HepG2 (cell line): ENCODE measurements at regions not wholly inside any gene's neighbourhood (a gene's known extent, or its start where the extent isn't known, plus 50 kb on each side); places are given as distances from the start of the nearest gene placed in this dataset.

ENCODE experiments used
- ATAC-seq: fragments of 200-7000 bp; cut with Tn5 transposase; 3 replicates; pipeline ENCODE4 v1.9.1; 2020; ENCODE audit warnings: mild to moderate bottlenecking, moderate library complexity
- BruUV-seq: library from RNA; stranded (reverse); fragments of 400-500 nt; replicated peaks from 2 replicates; lab custom pipeline; 2021; lab: Mats Ljungman, UMichigan
- CTCF ChIA-PET: fragments of 300-600 bp; formaldehyde crosslinking; extraction: SDS; loops from one replicate; lab custom pipeline; 2021; ENCODE audit warnings: low total read pairs, inconsistent platforms, low intra/inter-chr PET ratio; lab: Yijun Ruan, JAX
- POLR2A ChIA-PET: fragments of 350-600 bp; sonication (Branson Sonifier 250); formaldehyde crosslinking; loops from one replicate; lab custom pipeline; 2020; ENCODE audit warnings: antibody characterized with exemption, inconsistent platforms; lab: Yijun Ruan, JAX
- DNase-seq: peaks from one replicate; pipeline ENCODE4 v3.0.0-alpha.2; 2015; ENCODE audit warnings: low spot score
- FAIRE-seq: peaks from 3 replicates; lab custom pipeline; 2011; peaks lifted over from hg19 to GRCh38; lab: Jason Lieb, UNC
- H2AFZ ChIP-seq: one replicate; pipeline ENCODE4 v1.6.1; 2011; ENCODE audit warnings: low read length, inconsistent platforms
- H3K27ac ChIP-seq: fragments of 300-600 bp; 3 replicates; pipeline ENCODE4 v1.8.0; 2011; ENCODE audit warnings: mixed run types, mild to moderate bottlenecking, mixed read lengths, low read length, inconsistent platforms; ENCODE audit not compliant: insufficient read depth; ENCODE audit errors: extremely low read length
- H3K27me3 ChIP-seq, 2 experiments: fragments of 200-600 bp in 1 of 2; 2 replicates in 1 of 2; 3 replicates in 1 of 2; pipeline versions ENCODE4 v1.6.0 to v1.8.0; 2011; ENCODE audit warnings: low read length in 2 of 2, mild to moderate bottlenecking in 2 of 2, moderate library complexity in 2 of 2, inconsistent platforms in 1 of 2; ENCODE audit not compliant: insufficient read depth in 2 of 2, control insufficient read depth in 1 of 2
- H3K36me3 ChIP-seq, 2 experiments: fragments of 200-600 bp in 1 of 2; replicated peaks in 1 of 2; 2 replicates in 1 of 2; 3 replicates in 1 of 2; pipeline versions ENCODE4 v1.5.1 to v1.8.0; 2011; ENCODE audit warnings: low read length in 2 of 2, inconsistent platforms in 1 of 2; ENCODE audit not compliant: insufficient read depth in 2 of 2, control insufficient read depth in 1 of 2
- H3K4me1 ChIP-seq: 2 replicates; pipeline ENCODE4 v1.5.1; 2012; ENCODE audit warnings: low read length, inconsistent platforms; ENCODE audit not compliant: insufficient read depth
- H3K4me2 ChIP-seq: 2 replicates; pipeline ENCODE4 v1.6.0; 2011; ENCODE audit warnings: low read depth, low read length, inconsistent platforms
- H3K4me3 ChIP-seq, 3 experiments: fragments of 200-600 bp in 1 of 3; sonication (generic), shearing (Covaris generic) in 1 of 3; replicated peaks in 1 of 3; 2 replicates each; pipeline ENCODE4 v1.5.1; 2011 to 2016; ENCODE audit warnings: low read length in 3 of 3, inconsistent platforms in 2 of 3, low read depth in 2 of 3, mild to moderate bottlenecking in 2 of 3, control low read depth in 1 of 3, mixed read lengths in 1 of 3; ENCODE audit not compliant: insufficient read depth in 1 of 3
- H3K79me2 ChIP-seq: one replicate; pipeline ENCODE4 v1.6.1; 2011; ENCODE audit warnings: low read length, inconsistent platforms; ENCODE audit not compliant: insufficient read depth
- H3K9ac ChIP-seq: 2 replicates; pipeline ENCODE4 v1.6.0; 2011; ENCODE audit warnings: mild to moderate bottlenecking, low read depth, low read length, inconsistent platforms; ENCODE audit not compliant: insufficient read depth
- H3K9me3 ChIP-seq: 2 replicates; pipeline ENCODE4 v1.5.1; 2012; ENCODE audit warnings: mild to moderate bottlenecking, low read length
- H4K20me1 ChIP-seq: 2 replicates; pipeline ENCODE4 v1.6.0; 2011; ENCODE audit warnings: inconsistent platforms, mild to moderate bottlenecking, low read length, moderate library complexity; ENCODE audit not compliant: insufficient read depth
- CREBL2 ChIP-seq: sonication (generic); formaldehyde crosslinking; IDR thresholded peaks from 2 replicates; pipeline ENCODE4 v1.8.1; 2023; ENCODE audit warnings: missing genetic modification reagents, mild to moderate bottlenecking, borderline replicate concordance
- CREM ChIP-seq, 2 experiments: sonication (generic) in 1 of 2; formaldehyde crosslinking in 1 of 2; IDR thresholded peaks; 2 replicates each; pipeline versions ENCODE4 v1.4.0 to v1.6.1; 2016 to 2020; ENCODE audit warnings: antibody characterized with exemption in 1 of 2, mild to moderate bottlenecking in 1 of 2, missing genetic modification reagents in 1 of 2
- HDAC2 ChIP-seq: sonication (generic); formaldehyde crosslinking; IDR thresholded peaks from 2 replicates; pipeline ENCODE4 v1.4.0; 2020; ENCODE audit warnings: missing genetic modification reagents
- HNRNPH1 ChIP-seq: fragments of 200-400 bp; formaldehyde crosslinking; optimal IDR thresholded peaks from 2 replicates; pipeline ENCODE3; 2017; ENCODE audit warnings: mild to moderate bottlenecking, low read depth, low read length
- HOMEZ ChIP-seq: IDR thresholded peaks from 2 replicates; pipeline ENCODE4 v1.6.1; 2016; ENCODE audit warnings: low read depth
- MIER2 ChIP-seq: IDR thresholded peaks from 2 replicates; pipeline ENCODE4 v1.6.1; 2016; ENCODE audit warnings: missing biosample characterization, missing genetic modification reagents
- MIXL1 ChIP-seq: IDR thresholded peaks from 2 replicates; pipeline ENCODE4 v1.6.1; 2016
- MXD4 ChIP-seq: IDR thresholded peaks from 2 replicates; pipeline ENCODE4 v1.6.1; 2016; ENCODE audit warnings: mild to moderate bottlenecking, missing biosample characterization, missing genetic modification reagents
- POLR2AphosphoS5 ChIP-seq: IDR thresholded peaks from 2 replicates; pipeline ENCODE4 v1.6.1; 2012; ENCODE audit warnings: low read depth, low read length
- SMAD9 ChIP-seq: sonication (generic); formaldehyde crosslinking; IDR thresholded peaks from 2 replicates; pipeline ENCODE4 v1.5.1; 2020; ENCODE audit warnings: mild to moderate bottlenecking, missing genetic modification reagents
- ZBTB20 ChIP-seq: sonication (generic); formaldehyde crosslinking; IDR thresholded peaks from 2 replicates; pipeline ENCODE4 v1.8.1; 2023; ENCODE audit warnings: missing genetic modification reagents, low read depth, mild to moderate bottlenecking, borderline replicate concordance
- ZNF207 ChIP-seq: fragments of 450-650 bp; IDR thresholded peaks from 2 replicates; pipeline ENCODE4 v1.6.1; 2016; ENCODE audit warnings: antibody characterized with exemption, borderline replicate concordance
- ZNF331 ChIP-seq: sonication (generic); formaldehyde crosslinking; IDR thresholded peaks from 2 replicates; pipeline ENCODE4 v1.4.0; 2020; ENCODE audit warnings: missing genetic modification reagents
- ZNF441 ChIP-seq: sonication (generic); formaldehyde crosslinking; IDR thresholded peaks from 2 replicates; pipeline ENCODE4 v1.7.0; 2021; ENCODE audit warnings: missing genetic modification reagents, borderline replicate concordance
- ZNF83 ChIP-seq: sonication (generic); formaldehyde crosslinking; IDR thresholded peaks from 2 replicates; pipeline ENCODE4 v1.4.0; 2020; ENCODE audit warnings: missing genetic modification reagents, mild to moderate bottlenecking, borderline replicate concordance
- WGBS: methylation state at CpG from one replicate; pipeline ENCODE4 v1.1.6; 2017; ENCODE audit warnings: low lambda C conversion rate; 5-methylcytosine and 5-hydroxymethylcytosine counted together
- in situ Hi-C: cut with HindIII; loops from 2 replicates; pipeline ENCODE4 v1.10.0; 2017; ENCODE audit warnings: low pct_unique_long_range_greater_than_20kb; ENCODE audit not compliant: extremely low pct_ligation_motif_present
- intact Hi-C: fragments of 100-400 bp; cut with micrococcal nuclease; formaldehyde crosslinking; loops from one replicate; pipeline ENCODE4 v1.10.0; 2022; ENCODE audit not compliant: unreplicated experiment
- TF ChIP-seq, protein P1 (sequence below), 2 experiments: IDR thresholded peaks; 2 replicates each; pipeline ENCODE4 v1.6.1; 2011 to 2012; ENCODE audit warnings: low read length in 2 of 2, borderline replicate concordance in 1 of 2, low read depth in 1 of 2, mild to moderate bottlenecking in 1 of 2, moderate library complexity in 1 of 2
- TF ChIP-seq, protein P2 (sequence below): sonication (generic); formaldehyde crosslinking; IDR thresholded peaks from 2 replicates; pipeline ENCODE4 v1.5.1; 2020; ENCODE audit warnings: missing genetic modification reagents, mild to moderate bottlenecking, borderline replicate concordance

DNA sequence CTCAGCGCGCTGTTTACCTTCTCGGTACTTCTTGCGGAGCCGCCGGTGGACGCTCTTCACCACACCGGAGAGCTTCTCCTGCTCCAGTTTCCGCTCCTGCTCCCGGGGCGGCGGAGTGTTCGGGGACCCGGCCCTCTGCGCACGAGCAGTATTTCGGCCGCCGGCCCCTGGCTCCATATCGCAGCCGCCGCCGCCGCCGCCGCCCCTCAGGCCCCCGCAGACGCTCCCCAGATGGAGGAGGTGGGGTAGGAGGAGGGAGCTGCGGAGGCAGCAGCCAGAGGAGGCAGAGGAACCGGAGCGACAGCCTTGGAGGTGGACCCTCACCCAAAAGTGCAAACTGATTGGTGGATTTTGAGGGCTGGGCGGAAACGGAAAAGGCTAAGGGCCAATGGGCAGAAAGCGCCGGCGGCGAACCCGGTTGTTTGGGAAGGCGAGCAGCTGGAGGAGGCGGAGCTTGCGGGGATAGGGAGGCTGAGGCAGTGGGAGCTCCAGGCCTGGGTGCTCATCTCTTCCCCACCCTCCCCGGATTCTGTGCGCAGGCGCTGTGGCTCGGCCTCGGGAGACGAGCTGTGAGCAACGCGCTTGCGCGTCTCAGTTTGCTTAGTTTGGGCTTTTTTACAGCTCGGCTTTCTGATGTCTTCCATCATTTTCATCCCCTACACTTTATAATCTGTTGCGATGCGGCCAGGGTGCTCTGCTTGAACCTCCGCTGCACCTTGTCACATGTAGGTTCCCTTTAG lies 146.9 kb downstream of the GPR85 start:
- POLR2A ChIA-PET, result interaction anchor here (1.0 to 2.1 kb wide), 6 partner anchors 9 to 490 kb away, joined by 3 to 14 read pairs (median 6); partner anchors contain the start of gene IFRD1
- CTCF ChIA-PET, result no interaction called here
- FAIRE-seq, result peak; percentile 92
- Histone ChIP-seq H3K9me3 (no peaks in the 10 kb centered on the region), H2AFZ (peak overlapping the region; percentile 98), H3K79me2 (peaks cover 22% of the 10 kb centered on the region), H3K36me3 (no peaks in the 10 kb centered on the region), H3K4me3 (peak overlapping the region; percentile 78 to 86 (median 80)), H3K4me2 (peak overlapping the region; percentile 85), H4K20me1 (no peaks in the 10 kb centered on the region), H3K27ac (peak overlapping the region; percentile 54), H3K27me3 (no peaks in the 10 kb centered on the region), H3K4me1 (peaks cover 22% of the 10 kb centered on the region), H3K9ac (peak overlapping the region; percentile 71)
- BruUV-seq, result no TSS peak
- in situ Hi-C loops, result no loop called here
- WGBS, result 3% methylated on average over 33 of the region's 55 CpGs
- peak; percentile 98 for DNase-seq
- intact Hi-C loops, result loop anchor here (1.0 to 10.0 kb wide), 4 partner anchors 8 to 175 kb away; partner anchors contain the start of genes SMIM30 and TMEM168
- ATAC-seq, result peak; percentile 98
- TF ChIP-seq, protein P1, sequence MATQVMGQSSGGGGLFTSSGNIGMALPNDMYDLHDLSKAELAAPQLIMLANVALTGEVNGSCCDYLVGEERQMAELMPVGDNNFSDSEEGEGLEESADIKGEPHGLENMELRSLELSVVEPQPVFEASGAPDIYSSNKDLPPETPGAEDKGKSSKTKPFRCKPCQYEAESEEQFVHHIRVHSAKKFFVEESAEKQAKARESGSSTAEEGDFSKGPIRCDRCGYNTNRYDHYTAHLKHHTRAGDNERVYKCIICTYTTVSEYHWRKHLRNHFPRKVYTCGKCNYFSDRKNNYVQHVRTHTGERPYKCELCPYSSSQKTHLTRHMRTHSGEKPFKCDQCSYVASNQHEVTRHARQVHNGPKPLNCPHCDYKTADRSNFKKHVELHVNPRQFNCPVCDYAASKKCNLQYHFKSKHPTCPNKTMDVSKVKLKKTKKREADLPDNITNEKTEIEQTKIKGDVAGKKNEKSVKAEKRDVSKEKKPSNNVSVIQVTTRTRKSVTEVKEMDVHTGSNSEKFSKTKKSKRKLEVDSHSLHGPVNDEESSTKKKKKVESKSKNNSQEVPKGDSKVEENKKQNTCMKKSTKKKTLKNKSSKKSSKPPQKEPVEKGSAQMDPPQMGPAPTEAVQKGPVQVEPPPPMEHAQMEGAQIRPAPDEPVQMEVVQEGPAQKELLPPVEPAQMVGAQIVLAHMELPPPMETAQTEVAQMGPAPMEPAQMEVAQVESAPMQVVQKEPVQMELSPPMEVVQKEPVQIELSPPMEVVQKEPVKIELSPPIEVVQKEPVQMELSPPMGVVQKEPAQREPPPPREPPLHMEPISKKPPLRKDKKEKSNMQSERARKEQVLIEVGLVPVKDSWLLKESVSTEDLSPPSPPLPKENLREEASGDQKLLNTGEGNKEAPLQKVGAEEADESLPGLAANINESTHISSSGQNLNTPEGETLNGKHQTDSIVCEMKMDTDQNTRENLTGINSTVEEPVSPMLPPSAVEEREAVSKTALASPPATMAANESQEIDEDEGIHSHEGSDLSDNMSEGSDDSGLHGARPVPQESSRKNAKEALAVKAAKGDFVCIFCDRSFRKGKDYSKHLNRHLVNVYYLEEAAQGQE (IDR thresholded peaks at IDR 0.05; ENCODE audit: borderline replicate concordance in 1 of 2, low read depth in 1 of 2, low read length in 2 of 2), result no peak
- TF ChIP-seq ZNF207 (no peak), HNRNPH1 (no peak), ZNF441 (CRISPR knock-in tag) (0 out of 2 replicates have a peak, but pooled peaks have one; percentile 31), MXD4 (CRISPR knock-in tag) (no peak; the same call in 1 of the 2 replicates), MIXL1 (CRISPR knock-in tag) (no peak), HDAC2 (CRISPR knock-in tag) (peak; percentile 25), CREBL2 (CRISPR knock-in tag) (no peak), ZBTB20 (CRISPR knock-in tag) (no peak), POLR2AphosphoS5 (peak; percentile 86), ZNF83 (CRISPR knock-in tag) (no peak), CREM (IDR thresholded peaks at IDR 0.05) (peak; percentile 77; the same call in 1 of the 2 replicates), CREM (CRISPR knock-in tag; IDR thresholded peaks at IDR 0.05) (no peak), SMAD9 (CRISPR knock-in tag) (no peak), HOMEZ (peak; percentile 39; the same call in 1 of the 2 replicates), MIER2 (CRISPR knock-in tag) (no peak), ZNF331 (CRISPR knock-in tag) (0 out of 2 replicates have a peak, but pooled peaks have one; percentile 1)
- TF ChIP-seq, protein P2, sequence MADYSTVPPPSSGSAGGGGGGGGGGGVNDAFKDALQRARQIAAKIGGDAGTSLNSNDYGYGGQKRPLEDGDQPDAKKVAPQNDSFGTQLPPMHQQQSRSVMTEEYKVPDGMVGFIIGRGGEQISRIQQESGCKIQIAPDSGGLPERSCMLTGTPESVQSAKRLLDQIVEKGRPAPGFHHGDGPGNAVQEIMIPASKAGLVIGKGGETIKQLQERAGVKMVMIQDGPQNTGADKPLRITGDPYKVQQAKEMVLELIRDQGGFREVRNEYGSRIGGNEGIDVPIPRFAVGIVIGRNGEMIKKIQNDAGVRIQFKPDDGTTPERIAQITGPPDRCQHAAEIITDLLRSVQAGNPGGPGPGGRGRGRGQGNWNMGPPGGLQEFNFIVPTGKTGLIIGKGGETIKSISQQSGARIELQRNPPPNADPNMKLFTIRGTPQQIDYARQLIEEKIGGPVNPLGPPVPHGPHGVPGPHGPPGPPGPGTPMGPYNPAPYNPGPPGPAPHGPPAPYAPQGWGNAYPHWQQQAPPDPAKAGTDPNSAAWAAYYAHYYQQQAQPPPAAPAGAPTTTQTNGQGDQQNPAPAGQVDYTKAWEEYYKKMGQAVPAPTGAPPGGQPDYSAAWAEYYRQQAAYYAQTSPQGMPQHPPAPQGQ (CRISPR knock-in tag), result 0 out of 2 replicates have a peak, but pooled peaks have one; percentile 55
